ENCODE measurements at regions not wholly inside any gene's neighbourhood (a gene's known extent, or its start where the extent isn't known, plus 50 kb on each side); places are given as distances from the start of the nearest gene placed in this dataset.

- H3K23ac ChIP-seq (ENCODE audit: insufficient read length): no peak overlapping the region
- DNase-seq (ENCODE audit: low read depth in 1 of 2, low spot score in 2 of 2) (no peak), FAIRE-seq (no peak)
- H2BK120ac ChIP-seq (replicated peaks; ENCODE audit: low read depth, low read length): no peak overlapping the region
- H3K27me3 ChIP-seq (replicated peaks in 1 of 4; ENCODE audit: control insufficient read depth in 3 of 4, extremely low read depth in 1 of 4, insufficient read depth in 3 of 4, low read length in 3 of 4): no peaks in the 10 kb centered on the region
- H3K79me1 ChIP-seq (ENCODE audit: low read depth, low read length): no peaks in the 10 kb centered on the region
- no peak overlapping the region for H3K4me2 ChIP-seq (ENCODE audit: insufficient read depth in 1 of 2, low read depth in 2 of 2, low read length in 2 of 2)
- no peak overlapping the region for H3K9ac ChIP-seq (replicated peaks in 1 of 4; ENCODE audit: extremely low read depth in 1 of 4, low read depth in 3 of 4, low read length in 3 of 4)
- H4K8ac ChIP-seq (ENCODE audit: extremely low read depth, insufficient read depth, low read length): no peak overlapping the region
- no peak overlapping the region for H4K5ac ChIP-seq (ENCODE audit: insufficient read length, low read depth, low read length)
- H3K4me1 ChIP-seq (replicated peaks in 1 of 4; ENCODE audit: control insufficient read depth in 3 of 4, insufficient read depth in 4 of 4, low read length in 3 of 4): no peaks in the 10 kb centered on the region
- H3K9me3 ChIP-seq (ENCODE audit: insufficient read depth in 2 of 2, low read depth in 1 of 2, low read length in 1 of 2): no peaks in the 10 kb centered on the region
- no peak overlapping the region for H3K14ac ChIP-seq (ENCODE audit: insufficient read length)
- H2AFZ ChIP-seq (ENCODE audit: low read length): no peak overlapping the region
- H3K27ac ChIP-seq (ENCODE audit: low read depth, low read length): no peak overlapping the region
- H3K4ac ChIP-seq (replicated peaks; ENCODE audit: insufficient read length, low read depth, low read length): no peak overlapping the region
- H3K56ac ChIP-seq (replicated peaks; ENCODE audit: insufficient read length, low read depth, low read length): no peak overlapping the region
- no peak overlapping the region for H2AK5ac ChIP-seq (ENCODE audit: low read depth, low read length)
- CTCF ChIA-PET (ENCODE audit: partially characterized antibody): no interaction called here
- no peak overlapping the region for H3K18ac ChIP-seq (ENCODE audit: extremely low read depth, low read length)
- TF ChIP-seq CTCF (IDR thresholded peaks at IDR 0.05; ENCODE audit: control extremely low read depth in 1 of 3, insufficient read depth in 1 of 3, low read depth in 1 of 3, low read length in 3 of 3): peak in 1 of 3 experiments; percentile 25; a peak in 1 of 4 replicates
- TF ChIP-seq TBP (IDR thresholded peaks at IDR 0.05; ENCODE audit: low read depth, low read length): no peak
- POLR2A ChIA-PET (ENCODE audit: partially characterized antibody): no interaction called here
- no peak overlapping the region for H4K91ac ChIP-seq (replicated peaks; ENCODE audit: insufficient read length, low read length)
- no peak overlapping the region for H2BK15ac ChIP-seq (ENCODE audit: low read length)
- 94% methylated on average over 1 of the region's 1 CpG; no CpG with 5 or more reads in 1 of the 2 experiments for WGBS, 2 experiments (ENCODE audit: extremely low coverage in 1 of 2, insufficient coverage in 1 of 2, insufficient read length in 1 of 2, insufficient replicate concordance in 2 of 2, low coverage in 1 of 2, low lambda C conversion rate in 2 of 2, missing lambda C conversion rate in 1 of 2)
- H2BK12ac ChIP-seq (ENCODE audit: low read depth, low read length): no peak overlapping the region
- H4K20me1 ChIP-seq (replicated peaks in 1 of 2; ENCODE audit: control insufficient read depth in 1 of 2, insufficient read depth in 2 of 2, low read length in 2 of 2): no peaks in the 10 kb centered on the region
- no peak overlapping the region for H2BK5ac ChIP-seq (ENCODE audit: low read depth, low read length)
- no peaks in the 10 kb centered on the region for H3K23me2 ChIP-seq (ENCODE audit: low read depth, low read length)
- no peak overlapping the region for H2BK20ac ChIP-seq (ENCODE audit: low read length)
- H3K36me3 ChIP-seq (ENCODE audit: control insufficient read depth in 2 of 4, insufficient read depth in 4 of 4, low read length in 3 of 4): no peaks in the 10 kb centered on the region
- no peak overlapping the region for H3K4me3 ChIP-seq (ENCODE audit: extremely low read depth in 1 of 4, insufficient read depth in 2 of 4, low read depth in 3 of 4, low read length in 4 of 4)
- H3K79me2 ChIP-seq (ENCODE audit: control insufficient read depth in 1 of 2, insufficient read depth in 2 of 2, low read length in 2 of 2): no peaks in the 10 kb centered on the region
These were observed 213.2 kb upstream of the GRIN3A start for GRCh38 chr9:101951598-101951997.

Data from H1 (cell line).